Caco-2 (cell line): ENCODE measurements at regions not wholly inside any gene's neighbourhood (a gene's known extent, or its start where the extent isn't known, plus 50 kb on each side); places are given as distances from the start of the nearest gene placed in this dataset.
"Not testable (repeated sequence)": the region's sequence is repeated elsewhere in the genome, so short reads cannot be mapped to it uniquely, and the experiment has no call there.

Experiments
- BruUV-seq: library from RNA; stranded (reverse); fragments of 400-500 nt; replicated peaks from 2 replicates; lab custom pipeline; 2021; lab: Mats Ljungman, UMichigan
- CTCF ChIA-PET: fragments of 300-600 bp; sonication (Branson Sonifier 250); formaldehyde crosslinking; loops from one replicate; lab custom pipeline; 2022; ENCODE audit warnings: antibody characterized with exemption; lab: Charles Lee
- POLR2A ChIA-PET: fragments of 300-600 bp; sonication (Branson Sonifier 250); formaldehyde crosslinking; loops from one replicate; lab custom pipeline; 2022; ENCODE audit warnings: antibody characterized with exemption; lab: Charles Lee
- DNase-seq, 2 experiments: peaks; one replicate each; pipeline versions ENCODE4 v3.0.0 to v3.0.0-alpha.2; 2020 to 2022
- H3K27me3 ChIP-seq: replicated peaks from 2 replicates; pipeline ENCODE4 v1.6.0; 2011; ENCODE audit warnings: low read length; ENCODE audit not compliant: control insufficient read depth, insufficient read depth
- H3K36me3 ChIP-seq: 2 replicates; pipeline ENCODE4 v1.5.1; 2011; ENCODE audit warnings: low read length; ENCODE audit not compliant: control insufficient read depth, insufficient read depth
- H3K4me1 ChIP-seq: fragments of 250-450 bp; sonication (Bioruptor Pico); 2 replicates; pipeline ENCODE4 v1.5.1; 2020; ENCODE audit warnings: mild to moderate bottlenecking
- H3K4me3 ChIP-seq: 2 replicates; pipeline ENCODE4 v1.5.1; 2011; ENCODE audit warnings: low read depth, mild to moderate bottlenecking, control low read depth, low read length
- H3K9me3 ChIP-seq: fragments of 250-450 bp; sonication (Bioruptor Pico); 2 replicates; pipeline ENCODE4 v1.5.1; 2020; ENCODE audit warnings: mild to moderate bottlenecking, moderate library complexity
- H3K27ac Mint-ChIP-seq: one replicate; pipeline ENCODE4 v1.8.0; 2022; ENCODE audit warnings: mixed read lengths; ENCODE audit not compliant: unreplicated experiment
- H3K27me3 Mint-ChIP-seq: one replicate; pipeline ENCODE4 v1.8.0; 2022; ENCODE audit warnings: mixed read lengths; ENCODE audit not compliant: insufficient read depth, unreplicated experiment
- H3K36me3 Mint-ChIP-seq: one replicate; pipeline ENCODE4 v1.8.0; 2022; ENCODE audit warnings: mild to moderate bottlenecking, mixed read lengths; ENCODE audit not compliant: insufficient read depth, unreplicated experiment
- H3K4me1 Mint-ChIP-seq: one replicate; pipeline ENCODE4 v1.8.0; 2022; ENCODE audit warnings: low read depth, mixed read lengths; ENCODE audit not compliant: unreplicated experiment
- H3K4me3 Mint-ChIP-seq: one replicate; pipeline ENCODE4 v1.8.0; 2022; ENCODE audit warnings: mild to moderate bottlenecking, moderate library complexity, mixed read lengths; ENCODE audit not compliant: unreplicated experiment
- H3K9me3 Mint-ChIP-seq: one replicate; pipeline ENCODE4 v1.8.0; 2022; ENCODE audit warnings: mixed read lengths; ENCODE audit not compliant: unreplicated experiment
- CTCF ChIP-seq, 2 experiments: fragments of 200-600 bp in 1 of 2; IDR thresholded peaks; 1 replicate in 1 of 2; 2 replicates in 1 of 2; pipeline versions ENCODE4 v1.5.1 to v1.8.0; 2011 to 2022; ENCODE audit warnings: antibody characterized with exemption in 1 of 2, control low read depth in 1 of 2, inconsistent platforms in 1 of 2, low read depth in 1 of 2, low read length in 1 of 2, mild to moderate bottlenecking in 1 of 2, moderate library complexity in 1 of 2; ENCODE audit not compliant: insufficient read depth in 1 of 2, severe bottlenecking in 1 of 2, unreplicated experiment in 1 of 2
- intact Hi-C: fragments of 100-400 bp; cut with micrococcal nuclease; formaldehyde crosslinking; loops from one replicate; pipeline ENCODE4 v1.10.0; 2022; ENCODE audit not compliant: unreplicated experiment

- ChIA-PET CTCF (no interaction called here), POLR2A (no interaction called here)
- no peak overlapping the region for H3K4me3 ChIP-seq
- no peak for TF ChIP-seq CTCF (IDR thresholded peaks at IDR 0.05; ENCODE audit: insufficient read depth in 1 of 2, low read depth in 1 of 2, low read length in 1 of 2, severe bottlenecking in 1 of 2, unreplicated experiment in 1 of 2)
- no peak for DNase-seq
- Mint-ChIP-seq H3K27ac (no peak overlapping the region), H3K4me3 (no peak overlapping the region), H3K4me1 (no peaks in the 10 kb centered on the region), H3K36me3 (no peaks in the 10 kb centered on the region), H3K9me3 (no peaks in the 10 kb centered on the region), H3K27me3 (no peaks in the 10 kb centered on the region)
- intact Hi-C loops: no loop called here
- H3K27me3 ChIP-seq: no peaks in the 10 kb centered on the region
- H3K36me3 ChIP-seq: no peaks in the 10 kb centered on the region
- H3K4me1 ChIP-seq: peaks cover 4% of the 10 kb centered on the region; the same call in 1 of the 2 replicates
- BruUV-seq: no TSS peak
- no peaks in the 10 kb centered on the region for H3K9me3 ChIP-seq
Measured at GRCh38 chr1:229017091-229017490, 253.8 kb upstream of the RAB4A start.

DNA sequence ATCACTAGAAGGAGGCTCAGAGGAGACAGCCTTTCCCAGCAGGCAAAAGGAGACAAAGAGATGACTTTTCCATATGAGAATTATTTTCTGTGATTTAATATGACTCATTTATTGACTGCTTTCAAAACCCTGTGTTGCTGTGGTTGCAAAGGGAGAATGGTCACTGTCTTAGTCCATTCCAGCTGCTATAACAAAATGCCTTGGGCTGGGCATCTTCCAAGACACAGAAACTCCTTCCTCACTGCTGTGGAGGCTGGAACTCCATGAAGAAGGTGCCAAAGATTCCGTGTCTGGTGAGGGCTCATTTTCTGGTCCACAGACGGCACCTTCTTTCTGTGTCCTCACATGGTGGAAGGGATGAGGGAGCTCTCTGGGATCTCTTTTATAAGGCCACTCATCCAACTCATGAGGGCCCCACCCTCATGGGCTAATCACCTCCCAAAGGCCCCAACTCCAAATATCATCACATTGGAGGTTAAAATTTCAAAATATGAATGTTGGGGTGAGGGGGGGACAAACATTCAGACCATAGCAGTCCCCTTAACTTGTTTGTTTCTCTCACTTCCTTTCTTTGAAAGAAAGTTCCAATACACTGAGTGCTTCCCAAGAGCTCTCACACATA is 252.1 kb upstream of the RAB4A start:
- Histone ChIP-seq H3K4me3 (no peak overlapping the region), H3K36me3 (no peaks in the 10 kb centered on the region), H3K9me3 (no peaks in the 10 kb centered on the region), H3K4me1 (no peaks in the 10 kb centered on the region), H3K27me3 (no peaks in the 10 kb centered on the region)
- no peak overlapping the region for H3K27ac Mint-ChIP-seq
- ChIA-PET POLR2A (no interaction called here), CTCF (no interaction called here)
- H3K36me3 Mint-ChIP-seq: no peaks in the 10 kb centered on the region
- TF ChIP-seq CTCF (IDR thresholded peaks at IDR 0.05; ENCODE audit: insufficient read depth in 1 of 2, low read depth in 1 of 2, low read length in 1 of 2, severe bottlenecking in 1 of 2, unreplicated experiment in 1 of 2): no peak
- intact Hi-C loops: no loop called here
- no peak for DNase-seq
- H3K27me3 Mint-ChIP-seq: no peaks in the 10 kb centered on the region
- no peak overlapping the region for H3K4me3 Mint-ChIP-seq
- BruUV-seq: no TSS peak
- no peaks in the 10 kb centered on the region for H3K9me3 Mint-ChIP-seq
- H3K4me1 Mint-ChIP-seq: no peaks in the 10 kb centered on the region

GRCh38 chr1:229019663-229020271 is 251.1 kb upstream of the RAB4A start:
- no peaks in the 10 kb centered on the region for H3K36me3 Mint-ChIP-seq
- Histone ChIP-seq H3K27me3 (no peaks in the 10 kb centered on the region), H3K9me3 (no peaks in the 10 kb centered on the region), H3K4me1 (no peaks in the 10 kb centered on the region), H3K4me3 (no peak overlapping the region), H3K36me3 (no peaks in the 10 kb centered on the region)
- BruUV-seq: no TSS peak
- ChIA-PET POLR2A (no interaction called here), CTCF (no interaction called here)
- no peaks in the 10 kb centered on the region for H3K4me1 Mint-ChIP-seq
- DNase-seq: no peak
- no peak overlapping the region for H3K4me3 Mint-ChIP-seq
- intact Hi-C loops: no loop called here
- no peaks in the 10 kb centered on the region for H3K9me3 Mint-ChIP-seq
- no peak for TF ChIP-seq CTCF (IDR thresholded peaks at IDR 0.05; ENCODE audit: insufficient read depth in 1 of 2, low read depth in 1 of 2, low read length in 1 of 2, severe bottlenecking in 1 of 2, unreplicated experiment in 1 of 2)
- no peak overlapping the region for H3K27ac Mint-ChIP-seq
- no peaks in the 10 kb centered on the region for H3K27me3 Mint-ChIP-seq

DNA sequence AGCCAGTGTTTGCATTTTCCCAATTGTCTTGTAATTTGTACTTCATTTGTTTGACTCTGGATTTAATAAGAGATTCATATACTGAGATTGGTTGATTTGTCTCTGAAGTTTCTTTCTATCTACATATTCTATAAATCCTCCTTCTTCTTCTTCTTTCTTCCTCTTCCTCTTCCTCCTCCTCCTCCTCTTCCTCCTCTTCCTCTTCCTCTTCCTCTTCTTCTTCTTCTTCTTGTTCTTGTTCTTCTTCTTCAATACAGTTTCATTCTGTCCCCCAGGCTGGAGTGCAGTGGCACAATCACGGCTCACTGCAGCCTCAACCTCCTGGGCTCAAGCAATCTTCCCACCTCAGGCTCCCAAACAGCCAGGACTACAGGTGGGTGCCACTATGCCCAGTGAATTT is 249.9 kb upstream of the RAB4A start:
- H3K27me3 Mint-ChIP-seq, H3K36me3 Mint-ChIP-seq, H3K4me1 Mint-ChIP-seq, H3K36me3 ChIP-seq, H3K27ac Mint-ChIP-seq, intact Hi-C loops, H3K27me3 ChIP-seq, H3K4me3 ChIP-seq, BruUV-seq, POLR2A ChIA-PET, H3K4me1 ChIP-seq, CTCF ChIA-PET, H3K9me3 Mint-ChIP-seq, DNase-seq, H3K4me3 Mint-ChIP-seq, H3K9me3 ChIP-seq: not testable (repeated sequence)
